GM23338 (cell line): ENCODE measurements at regions not wholly inside any gene's neighbourhood (a gene's known extent, or its start where the extent isn't known, plus 50 kb on each side); places are given as distances from the start of the nearest gene placed in this dataset.

Experiments
- ATAC-seq: fragments of 200-7000 bp; cut with Tn5 transposase; 3 replicates; pipeline ENCODE4 v1.9.1; 2020
- DNase-seq: peaks from one replicate; pipeline ENCODE4 v3.0.0-alpha.2; 2015; ENCODE audit warnings: low spot score
- H2AFZ ChIP-seq: fragments of 200-600 bp; sonication (generic); 2 replicates; pipeline ENCODE4 v1.8.0; 2016; ENCODE audit warnings: antibody characterized with exemption, mild to moderate bottlenecking, moderate library complexity
- H3F3A ChIP-seq: fragments of 200-600 bp; sonication (generic); replicated peaks from 2 replicates; pipeline ENCODE4 v1.8.0; 2017; ENCODE audit warnings: antibody characterized with exemption, mixed run types, low read depth
- H3K27ac ChIP-seq: fragments of 200-600 bp; sonication (generic); 2 replicates; pipeline ENCODE4 v1.6.1; 2016; ENCODE audit warnings: low read depth
- H3K27me3 ChIP-seq: fragments of 200-600 bp; sonication (generic); 2 replicates; pipeline ENCODE4 v1.8.0; 2016; ENCODE audit warnings: mild to moderate bottlenecking, mixed run types, moderate library complexity; ENCODE audit not compliant: insufficient read depth
- H3K36me3 ChIP-seq: fragments of 200-600 bp; sonication (generic); 2 replicates; pipeline ENCODE4 v1.8.0; 2016; ENCODE audit warnings: mild to moderate bottlenecking; ENCODE audit not compliant: insufficient read depth
- H3K4me1 ChIP-seq: fragments of 200-600 bp; sonication (generic); 2 replicates; pipeline ENCODE4 v1.8.0; 2016; ENCODE audit warnings: mild to moderate bottlenecking, moderate library complexity; ENCODE audit not compliant: insufficient read depth
- H3K4me2 ChIP-seq: fragments of 200-600 bp; sonication (generic); 2 replicates; pipeline ENCODE4 v1.7.1; 2017; ENCODE audit warnings: mixed run types
- H3K4me3 ChIP-seq: fragments of 200-600 bp; sonication (generic); 2 replicates; pipeline ENCODE4 v1.6.1; 2016; ENCODE audit warnings: mixed run types
- H3K79me2 ChIP-seq: fragments of 200-600 bp; sonication (generic); replicated peaks from 2 replicates; pipeline ENCODE4 v1.8.0; 2017; ENCODE audit warnings: mild to moderate bottlenecking; ENCODE audit not compliant: insufficient read depth
- H3K9me2 ChIP-seq: fragments of 200-600 bp; sonication (generic); 2 replicates; pipeline ENCODE4 v1.8.0; 2017; ENCODE audit not compliant: insufficient read depth
- H4K20me1 ChIP-seq: fragments of 200-600 bp; sonication (generic); replicated peaks from 2 replicates; pipeline ENCODE4 v1.8.0; 2017; ENCODE audit warnings: mild to moderate bottlenecking; ENCODE audit not compliant: insufficient read depth
- H3K27ac Mint-ChIP-seq: 2 replicates; pipeline ENCODE4 v1.8.0; 2020; ENCODE audit warnings: inconsistent platforms, mild to moderate bottlenecking, moderate library complexity, mixed read lengths
- H3K27me3 Mint-ChIP-seq: 3 replicates; pipeline ENCODE4 v1.8.0; 2022; ENCODE audit warnings: low read depth, mild to moderate bottlenecking, moderate library complexity, mixed read lengths, inconsistent platforms; ENCODE audit not compliant: insufficient read depth, poor library complexity
- H3K36me3 Mint-ChIP-seq: 3 replicates; pipeline ENCODE4 v1.8.0; 2021; ENCODE audit warnings: low read depth, mild to moderate bottlenecking, inconsistent platforms, moderate library complexity, mixed read lengths
- H3K4me1 Mint-ChIP-seq: 3 replicates; pipeline ENCODE4 v1.8.0; 2020; ENCODE audit warnings: mild to moderate bottlenecking, inconsistent platforms, mixed read lengths
- H3K4me3 Mint-ChIP-seq: 3 replicates; pipeline ENCODE4 v1.8.0; 2021; ENCODE audit warnings: moderate library complexity, mild to moderate bottlenecking, inconsistent platforms, mixed read lengths
- H3K9me3 Mint-ChIP-seq: 3 replicates; pipeline ENCODE4 v1.8.0; 2020; ENCODE audit warnings: moderate library complexity, mild to moderate bottlenecking, inconsistent platforms, mixed read lengths
- CREB1 ChIP-seq: fragments of 250-450 bp; sonication (Bioruptor Pico); IDR thresholded peaks from 2 replicates; pipeline ENCODE4 v1.5.0; 2020; ENCODE audit warnings: low read depth, mild to moderate bottlenecking, moderate library complexity
- CTCF ChIP-seq, 2 experiments: fragments of 200-600 bp in 1 of 2; sonication (generic) in 1 of 2; conservative IDR thresholded peaks; 2 replicates each; pipeline versions ENCODE4 v1.5.1 to v1.6.1; 2016 to 2017; ENCODE audit warnings: antibody characterized with exemption in 2 of 2, low read depth in 2 of 2, mild to moderate bottlenecking in 2 of 2, moderate library complexity in 1 of 2
- ETS1 ChIP-seq: IDR thresholded peaks from 2 replicates; pipeline ENCODE4 v1.6.1; 2016; ENCODE audit warnings: antibody characterized with exemption
- EZH2 ChIP-seq: fragments of 200-600 bp; sonication (generic); IDR thresholded peaks from one replicate; pipeline ENCODE4 v1.8.0; 2017; ENCODE audit warnings: antibody characterized with exemption, mild to moderate bottlenecking, low read depth; ENCODE audit not compliant: unreplicated experiment
- EZH2phosphoT487 ChIP-seq: fragments of 200-600 bp; sonication (generic); IDR thresholded peaks from one replicate; pipeline ENCODE4 v1.8.1; 2018; ENCODE audit warnings: antibody characterized with exemption; ENCODE audit not compliant: unreplicated experiment
- JUNB ChIP-seq: IDR thresholded peaks from one replicate; pipeline ENCODE4 v1.6.1; 2016; ENCODE audit warnings: antibody characterized with exemption; ENCODE audit not compliant: unreplicated experiment
- NANOG ChIP-seq: IDR thresholded peaks from 2 replicates; pipeline ENCODE4 v1.6.1; 2016; ENCODE audit warnings: antibody characterized with exemption, borderline replicate concordance
- POLR2AphosphoS5 ChIP-seq: IDR thresholded peaks from 2 replicates; pipeline ENCODE4 v1.6.1; 2016; ENCODE audit warnings: antibody characterized with exemption, low read depth
- REST ChIP-seq: IDR thresholded peaks from one replicate; pipeline ENCODE4 v1.6.1; 2018; ENCODE audit warnings: antibody characterized with exemption; ENCODE audit not compliant: unreplicated experiment
- STAT1 ChIP-seq: IDR thresholded peaks from one replicate; pipeline ENCODE4 v1.6.1; 2016; ENCODE audit warnings: antibody characterized with exemption; ENCODE audit not compliant: unreplicated experiment
- ZNF114 ChIP-seq: fragments of 250-450 bp; sonication (Bioruptor Pico); IDR thresholded peaks from 2 replicates; pipeline ENCODE4 v1.5.0; 2020; ENCODE audit warnings: mild to moderate bottlenecking, moderate library complexity
- ZNF331 ChIP-seq: fragments of 250-450 bp; sonication (Bioruptor Pico); IDR thresholded peaks from 2 replicates; pipeline ENCODE4 v1.5.0; 2020; ENCODE audit warnings: low read depth, mild to moderate bottlenecking, moderate library complexity
- ZNF462 ChIP-seq: fragments of 250-450 bp; sonication (Bioruptor Pico); IDR thresholded peaks from 2 replicates; pipeline ENCODE4 v1.5.0; 2020; ENCODE audit warnings: mild to moderate bottlenecking, moderate library complexity

- Histone ChIP-seq H3K4me3 (no peak overlapping the region), H3F3A (no peaks in the 10 kb centered on the region), H4K20me1 (no peaks in the 10 kb centered on the region), H3K27ac (no peak overlapping the region), H3K9me2 (0 out of 2 replicates have a peak, but pooled peaks cover 3% of the 10 kb centered on the region), H3K79me2 (no peaks in the 10 kb centered on the region), H3K4me2 (no peak overlapping the region), H3K36me3 (no peaks in the 10 kb centered on the region), H3K27me3 (no peaks in the 10 kb centered on the region), H3K4me1 (no peaks in the 10 kb centered on the region), H2AFZ (no peak overlapping the region)
- no peak overlapping the region for H3K4me3 Mint-ChIP-seq
- H3K36me3 Mint-ChIP-seq: no peaks in the 10 kb centered on the region
- ATAC-seq: no peak
- peaks cover 4% of the 10 kb centered on the region for H3K27me3 Mint-ChIP-seq
- no peaks in the 10 kb centered on the region for H3K9me3 Mint-ChIP-seq
- H3K27ac Mint-ChIP-seq: no peak overlapping the region
- H3K4me1 Mint-ChIP-seq: 0 out of 3 replicates have a peak, but pooled peaks cover 3% of the 10 kb centered on the region
- TF ChIP-seq ZNF114 (CRISPR knock-in tag) (no peak), STAT1 (no peak), REST (no peak), ZNF462 (CRISPR knock-in tag) (no peak), EZH2 (no peak), NANOG (no peak), CTCF (conservative IDR thresholded peaks at IDR 0.05; ENCODE audit: low read depth in 2 of 2) (no peak), ZNF331 (CRISPR knock-in tag) (no peak), ETS1 (no peak), JUNB (no peak), CREB1 (CRISPR knock-in tag) (no peak), POLR2AphosphoS5 (no peak), EZH2phosphoT487 (no peak)
- DNase-seq: no peak
Measured at GRCh38 chr11:103548838-103549237, 439.6 kb downstream of the DYNC2H1 start.
